Suppressor macrophage (primary cell): ENCODE measurements at regions not wholly inside any gene's neighbourhood (a gene's known extent, or its start where the extent isn't known, plus 50 kb on each side); places are given as distances from the start of the nearest gene placed in this dataset.
A peak's percentile ranks its signal among the peaks of the same experiment; 100 is the strongest.
"Not testable (repeated sequence)": the region's sequence is repeated elsewhere in the genome, so short reads cannot be mapped to it uniquely, and the experiment has no call there.

Experiments used
- DNase-seq, 4 experiments: peaks; one replicate each; pipeline ENCODE4 v3.0.0-alpha.2; 2020 to 2022

DNA sequence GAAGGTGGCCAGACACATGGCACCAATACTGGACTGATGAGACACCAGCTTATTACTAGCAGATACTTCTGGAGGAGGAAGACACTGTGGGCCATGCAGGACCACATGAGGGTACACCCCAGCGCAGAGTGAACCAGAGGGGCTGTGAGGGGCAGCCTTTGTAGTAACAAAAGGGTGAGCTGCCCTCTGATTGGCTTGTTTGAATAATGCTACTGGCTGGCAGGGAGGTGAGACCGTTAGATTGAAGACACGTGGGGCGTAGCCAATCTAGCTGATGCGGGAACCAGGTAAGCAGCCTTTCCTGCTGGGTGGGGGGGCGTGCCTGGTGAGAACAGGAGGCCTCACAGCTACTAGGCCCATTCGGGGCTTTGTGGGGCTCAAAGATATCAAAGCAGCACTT lies 102.8 kb upstream of the SEC14L1 start:
- DNase-seq = no peak

DNA sequence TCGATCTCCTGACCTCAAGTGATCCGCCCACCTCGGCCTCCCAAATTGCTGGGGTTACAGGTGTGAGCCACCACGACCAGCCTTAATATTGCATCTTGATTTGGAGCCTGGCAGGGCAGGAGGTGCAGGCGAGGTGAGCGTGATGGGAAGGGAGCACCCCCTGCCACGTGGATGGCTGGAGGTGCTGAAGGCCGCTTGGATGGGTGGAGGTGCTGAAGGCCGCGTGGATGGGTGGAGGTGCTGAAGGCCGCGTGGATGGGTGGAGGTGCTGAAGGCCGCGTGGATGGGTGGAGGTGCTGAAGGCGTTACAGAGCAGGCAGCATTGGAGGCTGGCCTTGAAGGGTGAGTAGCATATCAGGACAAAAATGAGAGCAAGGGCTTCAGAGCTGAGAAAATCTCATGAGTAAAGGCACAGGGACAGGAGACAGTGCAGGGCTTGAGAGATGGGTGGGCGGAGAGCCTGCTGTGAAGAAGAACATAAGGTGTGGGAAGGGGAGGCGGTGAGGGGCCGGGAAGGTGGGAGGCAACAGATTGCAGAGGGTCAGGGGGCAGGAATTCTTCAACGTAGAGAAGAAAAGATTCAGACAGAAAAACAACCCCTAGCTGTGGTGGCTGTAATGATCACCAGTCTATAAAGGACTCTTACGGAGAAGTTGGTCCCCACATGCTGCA lies 101.7 kb upstream of the SEC14L1 start:
- DNase-seq = no peak

DNA sequence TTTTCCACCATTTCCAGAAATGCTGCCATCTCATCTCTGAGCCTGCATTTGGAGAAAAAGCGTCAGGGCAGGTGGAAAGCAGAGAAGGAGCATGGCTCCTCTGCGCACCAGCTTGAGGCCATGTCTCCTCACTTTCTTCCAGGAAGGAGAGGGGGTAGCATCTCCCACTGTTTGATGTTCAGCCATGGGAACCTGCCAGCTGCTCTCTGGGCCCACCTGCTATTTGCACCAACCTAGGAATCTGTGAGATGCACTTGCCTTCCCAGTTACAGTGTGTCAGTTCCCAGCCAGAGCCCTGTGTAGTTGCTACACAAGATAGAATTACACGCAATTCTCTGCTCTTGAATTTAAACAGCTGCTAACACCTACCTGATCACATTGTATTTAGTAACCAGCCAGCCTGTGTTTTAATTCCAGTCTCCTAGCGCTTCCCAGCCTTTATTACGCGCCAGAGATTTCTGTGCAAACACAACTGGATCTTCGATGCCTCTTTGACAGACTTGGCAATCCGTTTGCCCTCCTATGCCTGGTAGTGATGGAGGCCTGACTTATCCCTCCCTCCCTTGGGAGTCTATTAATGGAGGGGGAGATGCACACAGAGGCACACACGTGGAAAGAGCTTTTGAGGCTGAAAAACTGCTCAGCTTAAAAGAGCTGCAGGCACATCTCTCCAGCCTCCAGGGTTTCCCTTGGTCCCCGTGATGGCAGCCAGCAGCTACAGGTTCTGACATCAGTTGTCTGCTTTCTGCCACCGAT lies 98.1 kb upstream of the SEC14L1 start:
- DNase-seq = no peak

DNA sequence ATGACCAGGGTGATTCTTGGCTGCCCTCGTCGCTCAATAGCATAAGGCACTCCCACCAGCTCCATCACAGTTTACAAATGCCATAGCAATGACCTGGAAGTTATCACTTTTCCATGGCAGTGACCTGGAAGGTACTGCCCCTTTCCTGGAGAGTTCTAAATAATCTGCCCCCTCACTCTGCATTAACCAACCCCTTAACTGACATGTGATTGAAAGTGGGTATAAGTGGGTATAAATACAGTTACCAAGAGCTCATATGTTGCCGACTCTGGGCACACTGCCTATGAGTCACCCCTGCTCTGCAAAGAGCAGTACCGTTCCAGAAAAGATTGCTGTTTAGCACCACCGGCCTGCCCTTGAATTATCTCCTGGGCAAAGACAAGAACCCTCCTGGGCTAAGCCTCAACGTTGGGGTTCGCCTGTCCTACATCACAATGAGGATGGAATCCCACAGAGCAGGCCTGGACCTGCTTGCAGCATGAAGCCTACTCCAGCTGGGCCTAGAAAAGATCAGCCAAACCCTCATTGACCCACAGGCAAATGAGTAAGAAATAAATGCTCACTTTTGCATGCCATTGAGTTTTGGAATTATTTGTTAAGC lies 95.2 kb upstream of the SEC14L1 start:
- peak in 1 of 4 experiments; percentile 13 for DNase-seq

DNA sequence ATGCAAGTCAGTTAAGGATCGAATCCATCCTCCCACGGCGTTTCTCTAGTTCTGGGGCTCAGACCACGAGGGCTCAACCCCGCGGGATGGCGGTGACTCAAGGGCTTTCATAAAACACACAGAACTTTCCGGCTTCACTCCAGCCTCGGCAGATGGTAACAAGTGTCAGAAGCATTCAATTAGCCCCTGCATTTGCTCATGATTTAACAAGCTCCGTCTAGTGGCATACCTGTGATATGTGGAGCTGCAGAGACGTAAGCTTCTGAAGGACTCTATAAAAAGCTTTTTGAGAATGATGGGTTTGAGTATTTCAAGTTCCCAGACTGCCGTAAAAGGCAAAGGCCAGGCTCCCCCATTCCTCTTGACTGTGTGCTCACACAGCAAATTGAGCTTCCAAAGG lies 91.3 kb upstream of the SEC14L1 start:
- DNase-seq = no peak

DNA sequence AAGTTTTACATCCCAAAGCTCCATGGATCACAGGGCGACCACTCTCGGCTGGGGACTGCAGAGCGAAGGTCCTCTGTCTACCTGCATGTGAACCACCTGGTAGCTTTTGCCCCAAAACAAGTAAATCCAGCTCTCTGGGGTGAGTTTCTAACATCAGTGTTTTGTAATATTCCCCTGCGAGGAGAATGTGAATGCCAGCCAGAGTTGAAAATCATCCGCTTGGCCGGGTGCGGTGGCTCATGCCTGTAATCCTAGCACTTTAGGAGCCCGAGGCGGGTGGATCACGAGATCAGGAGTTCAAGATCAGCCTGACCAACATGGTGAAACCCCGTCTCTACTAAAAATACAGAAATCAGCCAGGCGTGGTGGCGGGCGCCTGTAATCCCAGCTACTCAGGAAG lies 89.9 kb upstream of the SEC14L1 start:
- not testable (repeated sequence) for DNase-seq

DNA sequence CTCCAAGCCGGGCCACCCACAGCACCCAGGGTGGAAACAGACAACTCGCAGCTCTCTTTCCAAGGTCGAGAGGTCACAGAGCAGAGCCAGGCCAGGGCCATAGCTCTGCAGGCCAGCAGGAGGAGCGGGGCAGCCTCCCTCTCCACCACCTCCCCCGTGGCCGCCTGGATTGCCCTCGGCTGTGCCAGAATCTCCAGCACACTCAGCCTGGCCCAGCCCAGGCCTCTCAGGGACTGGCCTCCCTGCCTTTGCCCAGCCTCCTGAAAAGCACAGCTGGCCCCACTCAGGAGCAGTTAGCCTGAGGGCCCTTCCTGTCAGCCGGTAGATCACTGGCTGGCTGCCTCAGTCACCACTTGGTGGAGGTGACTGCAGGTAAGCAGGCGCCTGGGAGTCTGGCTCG lies 85.8 kb upstream of the SEC14L1 start:
- DNase-seq = no peak

DNA sequence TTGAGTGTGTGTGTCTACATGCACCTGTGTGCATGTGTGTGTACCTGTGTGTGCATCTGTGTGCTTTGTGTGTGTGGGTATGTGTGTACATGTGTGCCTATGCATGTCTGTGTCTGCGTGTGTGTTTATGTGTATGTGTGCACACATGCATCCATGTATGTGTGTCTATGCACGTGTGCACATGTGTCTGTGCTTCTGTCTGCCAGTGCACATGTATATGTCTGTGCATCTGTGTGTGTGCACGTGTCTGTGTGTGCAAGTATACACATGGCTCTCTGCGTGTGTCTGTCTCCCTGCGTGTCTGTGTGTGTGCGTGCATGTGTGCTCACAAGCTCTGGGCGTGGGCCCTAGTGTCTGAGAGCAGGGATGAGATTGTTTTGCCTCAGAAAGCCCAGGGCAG lies 85.3 kb upstream of the SEC14L1 start:
- no peak for DNase-seq

DNA sequence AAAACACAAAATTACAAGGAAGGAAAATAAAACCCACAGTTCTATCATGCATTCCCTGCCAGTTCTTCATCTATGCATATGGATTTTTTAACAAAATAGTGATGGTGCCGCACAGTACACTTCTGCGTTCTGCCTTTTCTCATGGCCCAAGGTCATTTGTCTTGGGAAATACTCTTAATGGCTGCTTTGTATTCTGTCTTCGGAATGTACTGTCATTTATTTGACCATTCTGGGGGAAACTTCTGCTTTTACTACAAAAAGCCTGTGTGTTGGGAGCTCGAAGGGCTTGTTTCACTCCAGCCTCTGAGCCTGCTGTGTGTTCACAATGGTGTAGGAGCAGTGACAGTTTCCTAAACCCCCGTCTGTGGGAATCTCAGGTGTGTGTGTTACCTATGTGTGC lies 82.8 kb upstream of the SEC14L1 start:
- no peak for DNase-seq

DNA sequence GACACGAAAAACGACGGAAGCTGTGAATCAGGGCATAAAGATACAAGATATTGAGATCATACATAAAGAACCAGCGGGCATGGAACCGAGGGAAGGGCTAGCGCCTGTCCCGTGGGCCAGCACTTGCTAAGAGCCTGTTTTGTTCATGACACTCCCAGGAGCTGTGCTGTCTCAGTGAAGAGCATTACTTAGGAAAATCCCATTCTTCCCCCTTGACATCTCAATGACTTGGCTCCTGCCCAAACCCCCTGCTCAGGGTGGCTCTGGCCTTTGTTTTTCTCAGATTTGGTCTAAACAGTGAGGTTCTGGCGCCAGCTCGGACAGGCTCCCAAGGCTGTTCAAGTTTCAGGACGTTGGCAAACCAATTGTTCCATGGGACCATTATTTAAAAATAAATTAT lies 79.1 kb upstream of the SEC14L1 start:
- DNase-seq = no peak

DNA sequence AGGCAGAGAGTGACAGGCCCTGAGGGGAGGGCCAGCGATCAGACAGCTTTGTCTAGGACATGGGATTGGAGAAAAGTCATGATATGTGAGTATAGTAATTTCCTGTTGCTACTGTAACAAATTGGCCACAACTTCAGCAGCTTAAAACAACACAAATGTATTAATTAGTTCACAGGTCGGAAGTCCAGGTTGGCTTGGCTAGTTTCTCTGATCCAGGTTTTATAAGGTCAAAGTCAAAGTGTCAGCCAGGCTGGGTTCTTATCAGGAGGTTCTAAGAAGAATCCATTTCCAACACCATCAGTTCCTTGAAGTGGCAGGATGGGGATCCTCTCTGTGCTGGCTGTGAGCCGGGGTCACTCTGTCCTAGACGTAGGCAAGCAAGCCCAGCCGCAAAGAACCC lies 76.2 kb upstream of the SEC14L1 start:
- no peak for DNase-seq

DNA sequence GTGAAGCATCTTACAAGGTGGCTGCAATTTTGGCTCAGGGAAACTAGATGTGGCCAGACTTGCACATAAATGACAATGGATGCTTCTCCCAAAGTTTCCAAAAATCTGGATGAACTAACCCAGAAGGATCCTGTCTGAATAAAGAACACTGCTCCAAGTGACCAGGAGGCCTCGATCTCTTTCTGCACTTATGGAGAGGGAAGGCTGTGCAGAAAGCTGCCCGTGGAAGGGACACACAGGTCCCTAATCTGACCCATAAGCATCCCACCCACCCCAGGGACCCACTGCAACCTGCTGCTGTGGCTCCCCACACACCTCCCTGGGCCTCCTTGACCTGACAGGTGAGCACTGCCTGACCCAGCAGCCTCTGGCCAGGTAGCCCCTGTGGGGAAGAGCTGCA lies 74.6 kb upstream of the SEC14L1 start:
- DNase-seq = no peak

DNA sequence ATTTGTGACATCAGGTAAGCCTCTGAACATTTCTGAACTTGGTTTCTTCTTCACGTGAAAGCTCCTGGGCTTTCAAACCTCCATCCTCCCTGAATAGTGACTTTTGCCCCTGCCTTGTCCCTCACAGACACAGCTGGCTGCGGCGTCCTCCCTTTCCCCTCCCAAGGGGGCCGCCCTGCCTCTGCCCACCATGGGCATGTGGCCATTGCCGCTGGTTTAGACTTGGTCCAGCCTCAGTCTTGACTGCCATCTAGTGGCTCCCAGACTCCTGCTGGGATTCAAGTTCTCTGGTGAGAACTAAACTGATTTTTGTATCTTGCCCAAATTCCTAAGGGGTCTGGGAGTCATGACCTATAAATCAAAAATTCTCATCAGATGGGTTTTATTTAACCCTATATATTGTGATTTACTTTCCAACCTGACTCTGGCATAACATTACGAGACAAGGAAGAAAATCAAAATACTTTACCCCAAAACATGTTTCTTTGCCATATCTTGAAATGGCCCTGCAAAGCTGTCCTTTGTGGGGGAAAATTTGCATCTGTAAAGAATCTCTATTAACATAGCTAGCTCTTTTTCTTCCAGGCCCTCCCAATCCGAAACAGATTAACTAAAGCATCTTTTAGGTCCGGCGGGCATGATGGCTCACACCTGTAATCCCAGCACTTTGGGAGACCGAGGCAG lies 73.9 kb upstream of the SEC14L1 start:
- DNase-seq = peak; percentile 51 to 72 (median 66)

DNA sequence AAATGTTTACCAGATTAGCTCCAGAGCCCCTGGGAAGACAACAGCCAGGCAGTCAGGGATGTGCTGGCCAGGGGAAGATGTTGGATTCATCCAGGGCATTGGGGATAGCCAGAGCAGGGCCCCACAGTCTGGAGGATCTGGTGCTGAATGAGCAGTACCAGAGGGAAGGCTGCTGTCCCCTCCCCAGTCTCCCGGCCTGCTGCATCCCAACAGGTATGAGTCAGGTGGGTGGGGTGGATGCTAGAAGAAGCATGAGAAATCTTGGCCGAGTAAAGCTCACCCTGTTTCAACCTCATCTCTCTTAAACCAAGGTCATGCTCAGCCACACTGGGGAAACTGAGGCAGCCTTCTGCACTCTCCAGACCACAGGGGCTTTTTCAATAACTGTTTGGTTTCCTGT lies 71.9 kb upstream of the SEC14L1 start:
- no peak for DNase-seq

DNA sequence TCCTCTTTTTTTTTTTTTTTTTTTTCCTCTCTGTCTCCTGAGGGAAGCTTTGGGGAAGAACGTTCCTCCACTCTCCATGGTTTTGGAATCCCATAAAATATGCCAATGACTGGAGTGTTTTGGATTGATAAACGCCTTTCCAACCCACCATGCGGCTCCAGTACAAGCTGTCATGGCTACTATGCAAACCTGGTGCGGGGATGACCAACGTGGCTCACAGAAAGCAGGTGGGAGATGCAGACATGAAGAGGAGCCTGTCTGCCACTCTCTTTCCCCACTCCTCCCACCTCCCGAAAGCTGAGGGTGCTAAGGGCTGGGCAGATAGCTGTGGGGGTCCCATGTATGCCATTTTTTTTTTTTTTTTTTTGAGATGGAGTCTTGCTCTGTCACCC lies 69.9 kb upstream of the SEC14L1 start:
- DNase-seq = no peak

DNA sequence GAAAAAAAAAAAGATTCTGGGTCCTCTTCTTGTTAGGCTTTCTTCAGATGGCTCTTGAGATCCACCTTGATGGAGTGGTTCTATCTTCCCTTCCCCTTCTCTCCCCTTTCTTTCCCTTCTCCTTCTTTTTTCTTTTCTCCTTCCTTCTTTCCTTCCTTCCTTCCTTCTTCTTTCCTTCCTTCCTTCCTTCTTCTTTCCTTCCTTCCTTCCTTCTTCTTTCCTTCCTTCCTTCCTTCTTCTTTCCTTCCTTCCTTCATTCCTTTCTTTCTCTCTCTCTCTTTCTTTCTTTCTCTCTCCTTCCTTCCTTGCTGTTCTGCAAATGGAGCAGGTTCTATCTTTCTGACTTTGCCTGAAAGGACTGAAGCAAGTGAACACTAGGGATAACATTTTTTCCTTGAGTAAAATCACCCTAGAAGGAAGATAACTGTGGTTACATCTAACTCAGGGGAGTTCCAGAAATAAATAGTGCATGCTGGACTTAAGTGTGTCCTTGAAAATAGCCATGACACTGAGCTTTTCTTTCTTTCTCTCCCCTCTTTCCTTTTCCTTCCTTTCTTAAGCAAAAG lies 68.8 kb upstream of the SEC14L1 start:
- DNase-seq = no peak

DNA sequence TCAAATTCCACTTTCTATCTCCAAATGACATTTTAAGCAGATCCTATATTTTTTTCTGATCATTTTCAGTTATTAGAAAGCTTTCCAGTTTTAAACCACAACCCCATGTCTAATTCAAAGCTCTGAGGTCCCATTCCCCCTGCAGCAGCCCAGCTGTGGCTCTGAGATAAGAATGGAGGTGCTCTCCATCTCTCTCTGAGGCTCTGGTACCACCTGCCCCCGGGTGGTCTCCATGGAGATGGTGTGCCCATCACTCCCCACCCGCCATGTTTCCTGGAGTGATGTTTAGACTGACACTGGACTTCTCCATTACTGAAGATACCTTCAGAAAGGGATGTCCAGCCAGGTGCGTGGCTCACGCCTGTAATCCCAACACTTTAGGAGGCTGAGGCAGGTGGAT lies 68.1 kb upstream of the SEC14L1 start:
- no peak for DNase-seq

DNA sequence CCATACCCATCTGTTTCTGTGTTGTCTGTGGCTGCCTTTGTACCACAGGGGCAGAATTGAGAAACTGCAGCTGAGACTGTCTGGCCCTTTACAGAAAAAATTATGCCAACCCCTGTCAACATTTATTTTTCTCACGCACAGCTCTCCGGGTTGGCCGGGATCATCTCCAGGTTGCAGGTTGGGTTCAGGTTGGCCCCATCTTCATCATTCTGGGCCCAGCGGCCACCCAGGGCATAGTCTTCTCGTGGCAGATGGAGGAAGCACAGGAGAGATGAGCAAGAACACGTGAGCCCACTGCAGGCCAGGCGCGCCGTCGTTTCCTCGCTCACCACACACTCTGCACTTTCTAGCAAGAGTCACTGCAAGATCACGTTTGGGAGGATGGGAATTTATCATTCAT lies 66.1 kb upstream of the SEC14L1 start:
- no peak for DNase-seq

DNA sequence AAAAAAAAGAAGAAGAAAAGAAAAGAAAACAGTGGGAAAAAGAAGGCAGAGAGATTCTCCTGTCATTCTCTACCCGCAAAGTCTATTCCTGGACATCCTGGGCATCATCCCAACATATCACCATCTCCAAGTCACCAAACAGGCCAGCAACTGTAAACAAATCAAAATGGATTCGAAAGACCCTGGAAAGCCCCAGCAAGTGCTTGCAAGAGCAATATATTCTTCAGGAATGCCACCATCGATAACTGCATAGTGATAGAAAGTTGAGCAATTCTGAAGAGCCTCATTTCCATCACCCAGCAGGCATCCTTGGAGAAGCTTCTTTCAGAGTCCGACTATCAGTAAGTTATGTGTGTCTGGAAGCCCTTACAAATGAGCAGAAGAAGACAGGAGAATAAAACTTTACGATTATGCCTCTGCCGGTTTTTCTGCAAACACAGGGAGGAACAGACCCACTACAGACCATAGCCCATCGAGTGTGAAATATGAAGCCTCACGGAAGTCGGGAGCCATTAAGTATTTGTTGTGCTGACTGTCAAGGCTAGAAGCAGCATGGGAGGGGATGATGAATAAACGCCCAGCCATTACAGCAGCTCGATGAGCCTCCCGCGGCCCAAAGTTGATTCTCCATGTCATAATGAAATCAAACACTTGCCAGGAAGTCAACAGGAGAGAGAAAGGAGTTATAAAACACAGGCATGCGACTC lies 64.5 kb upstream of the SEC14L1 start:
- DNase-seq = no peak

DNA sequence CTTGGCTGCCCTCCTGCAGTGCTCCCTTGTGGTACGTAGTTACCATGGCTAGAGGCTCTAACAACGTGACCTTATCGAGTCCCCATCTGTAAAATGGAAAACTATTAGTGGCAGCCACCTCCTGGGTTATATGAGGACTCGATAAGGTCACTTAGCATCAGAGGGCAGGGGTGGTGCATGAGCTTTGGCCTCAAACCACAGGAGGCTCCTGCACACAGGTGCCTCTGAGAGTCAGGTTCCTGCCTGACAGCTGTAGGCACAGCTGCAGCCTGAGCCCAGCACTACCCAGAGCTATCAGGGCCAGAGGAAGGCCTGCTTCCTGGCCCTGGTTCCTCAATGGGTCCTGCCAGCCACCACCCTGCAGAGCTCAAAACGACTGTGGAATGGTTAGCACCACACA lies 57.2 kb upstream of the SEC14L1 start:
- no peak for DNase-seq

DNA sequence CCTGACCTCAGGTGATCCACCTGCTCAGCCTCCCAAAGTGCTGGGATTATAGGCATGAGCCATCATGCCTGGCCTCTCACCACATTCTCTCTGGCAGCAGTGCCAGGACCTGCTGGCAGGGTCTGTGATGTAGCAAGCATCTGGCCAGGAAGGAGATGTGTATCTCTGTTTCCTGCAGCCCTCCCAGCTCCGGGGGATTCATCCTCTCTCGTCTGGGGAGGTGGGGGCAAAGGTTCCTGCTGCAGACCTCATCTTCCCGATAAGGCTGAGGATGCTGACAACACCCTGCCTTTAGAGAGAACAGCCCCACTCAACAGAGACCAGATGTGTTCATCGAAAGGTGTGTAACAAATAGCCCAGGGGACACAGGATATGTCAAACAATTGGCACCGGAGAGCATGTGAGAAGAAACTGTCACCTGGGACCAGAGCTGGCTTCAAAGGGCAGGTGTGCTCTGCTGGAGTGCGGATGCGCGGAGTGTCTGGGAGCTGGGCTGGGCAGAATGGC lies 54.8 kb upstream of the SEC14L1 start:
- no peak for DNase-seq

DNA sequence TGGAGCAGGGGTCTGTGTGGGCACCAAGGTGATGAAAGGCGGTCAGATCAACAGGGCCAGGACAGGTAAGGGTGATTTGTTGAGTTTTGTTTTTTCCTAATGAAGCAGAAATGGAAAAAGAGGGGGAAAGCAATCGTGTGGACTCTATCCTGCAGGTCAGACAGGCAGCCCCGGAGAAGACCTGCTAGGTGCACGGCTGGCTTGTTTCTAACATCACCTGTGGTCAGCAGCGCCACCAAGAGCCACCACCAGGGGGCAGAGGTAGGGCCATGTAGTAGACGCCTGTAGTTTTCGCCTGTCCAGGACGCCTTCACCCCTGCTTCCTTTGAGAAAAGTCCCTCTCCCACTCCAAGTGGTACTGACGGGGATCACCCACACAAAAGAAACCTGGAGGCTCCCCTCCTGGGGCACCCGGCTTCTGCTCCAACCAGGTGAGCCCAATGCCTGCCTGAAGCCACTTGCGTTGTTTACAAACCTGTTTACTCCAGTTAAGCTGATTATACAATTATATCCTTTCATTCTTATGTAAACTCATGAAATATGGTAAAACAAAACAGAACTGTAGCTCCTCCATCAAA lies 54.2 kb upstream of the SEC14L1 start:
- DNase-seq = peak; percentile 84 to 95 (median 91)
